Fibroblast of villous mesenchyme (primary cell): ENCODE measurements at regions not wholly inside any gene's neighbourhood (a gene's known extent, or its start where the extent isn't known, plus 50 kb on each side); places are given as distances from the start of the nearest gene placed in this dataset.

ENCODE experiments used
- DNase-seq: peaks from one replicate; pipeline ENCODE4 v3.0.0-alpha.2; 2010; ENCODE audit warnings: low read depth
- H3K4me3 ChIP-seq: 2 replicates; pipeline ENCODE4 v1.5.1; 2011; ENCODE audit warnings: low read depth, mild to moderate bottlenecking, low read length
- TF ChIP-seq, protein P1 (sequence below): IDR thresholded peaks from 2 replicates; pipeline ENCODE4 v1.5.1; 2012; ENCODE audit warnings: low read depth, mild to moderate bottlenecking, low read length; ENCODE audit not compliant: insufficient read depth

DNA sequence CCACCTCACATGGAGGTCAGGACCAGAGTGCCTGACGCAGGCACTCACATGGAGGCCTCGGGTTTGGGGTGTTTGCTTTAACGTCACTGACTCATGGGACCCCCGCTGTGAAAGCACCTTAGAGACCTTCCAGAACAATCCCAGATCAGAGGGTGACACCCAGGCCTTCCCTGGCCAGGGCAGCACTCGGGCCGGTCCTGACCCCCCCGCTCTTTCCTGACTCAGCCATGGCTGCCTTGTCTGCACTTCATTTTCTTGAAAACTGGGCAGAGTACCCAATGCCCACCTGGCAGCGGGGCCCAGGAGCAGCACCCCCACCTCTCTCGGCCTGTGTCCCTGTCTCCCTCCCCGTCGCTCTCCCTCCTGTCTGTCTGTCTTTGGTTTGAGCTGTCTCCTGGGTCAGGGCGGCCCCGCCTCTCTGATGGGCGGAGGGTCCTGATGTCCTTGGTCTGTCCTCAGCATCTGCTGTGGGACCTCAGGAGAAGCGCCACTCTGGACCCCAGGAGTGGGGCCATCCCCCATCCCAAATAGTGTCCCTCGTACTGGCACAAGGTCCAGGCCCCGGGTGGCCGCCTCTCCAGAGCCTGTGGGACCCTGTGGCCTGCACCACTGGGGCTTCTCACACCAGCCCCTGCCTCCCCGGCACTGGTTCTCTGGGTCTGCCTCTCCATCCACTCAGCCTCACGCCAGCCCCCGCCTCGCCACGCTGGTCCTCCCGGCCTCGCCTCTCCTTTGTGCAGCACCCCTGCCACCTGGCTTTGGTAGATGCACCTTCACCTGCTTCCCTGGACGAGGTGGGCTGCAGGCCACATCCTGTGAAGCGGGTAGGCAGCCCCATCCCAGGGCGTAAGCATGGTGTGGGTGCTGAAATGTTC lies 55.9 kb upstream of the ZNF469 start:
- TF ChIP-seq, protein P1, sequence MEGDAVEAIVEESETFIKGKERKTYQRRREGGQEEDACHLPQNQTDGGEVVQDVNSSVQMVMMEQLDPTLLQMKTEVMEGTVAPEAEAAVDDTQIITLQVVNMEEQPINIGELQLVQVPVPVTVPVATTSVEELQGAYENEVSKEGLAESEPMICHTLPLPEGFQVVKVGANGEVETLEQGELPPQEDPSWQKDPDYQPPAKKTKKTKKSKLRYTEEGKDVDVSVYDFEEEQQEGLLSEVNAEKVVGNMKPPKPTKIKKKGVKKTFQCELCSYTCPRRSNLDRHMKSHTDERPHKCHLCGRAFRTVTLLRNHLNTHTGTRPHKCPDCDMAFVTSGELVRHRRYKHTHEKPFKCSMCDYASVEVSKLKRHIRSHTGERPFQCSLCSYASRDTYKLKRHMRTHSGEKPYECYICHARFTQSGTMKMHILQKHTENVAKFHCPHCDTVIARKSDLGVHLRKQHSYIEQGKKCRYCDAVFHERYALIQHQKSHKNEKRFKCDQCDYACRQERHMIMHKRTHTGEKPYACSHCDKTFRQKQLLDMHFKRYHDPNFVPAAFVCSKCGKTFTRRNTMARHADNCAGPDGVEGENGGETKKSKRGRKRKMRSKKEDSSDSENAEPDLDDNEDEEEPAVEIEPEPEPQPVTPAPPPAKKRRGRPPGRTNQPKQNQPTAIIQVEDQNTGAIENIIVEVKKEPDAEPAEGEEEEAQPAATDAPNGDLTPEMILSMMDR: no peak
- no peak overlapping the region for H3K4me3 ChIP-seq
- no peak for DNase-seq

DNA sequence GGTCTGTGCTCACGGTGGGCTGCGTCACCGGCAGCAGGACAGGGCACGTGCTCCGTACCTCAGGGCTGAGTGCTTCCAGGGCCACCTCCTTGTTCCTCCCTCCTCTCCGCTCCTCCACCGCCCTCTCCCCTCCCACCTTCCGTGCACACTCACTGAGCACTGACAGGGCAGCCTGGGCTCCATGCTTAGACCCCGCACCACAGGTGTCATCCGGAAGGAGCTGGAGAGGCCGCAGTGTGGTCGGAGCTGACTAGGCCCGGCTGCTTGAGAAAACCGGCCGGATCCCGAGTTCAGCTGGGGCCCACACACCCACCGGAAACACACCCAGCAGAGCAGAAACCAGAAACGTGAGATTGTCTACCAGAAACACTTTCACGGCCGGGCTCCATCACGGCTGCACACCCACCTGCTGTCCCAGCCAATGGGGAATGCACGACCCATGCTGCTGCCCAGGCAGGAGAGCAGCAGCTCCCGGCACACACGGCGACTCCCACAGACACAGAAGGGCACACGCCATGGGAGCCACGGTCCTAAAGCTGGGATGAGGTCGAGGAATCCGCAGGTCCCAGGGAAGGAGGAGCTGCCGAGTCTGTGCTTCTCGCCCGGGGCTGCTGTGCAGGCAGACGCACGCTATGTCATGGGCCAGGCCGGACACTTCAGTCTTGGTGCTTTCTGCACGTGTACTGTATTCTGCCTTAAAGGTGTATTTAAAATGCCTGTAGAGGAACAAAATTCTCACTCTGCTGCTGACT lies 55.0 kb upstream of the ZNF469 start:
- H3K4me3 ChIP-seq: no peak overlapping the region
- DNase-seq: no peak
- TF ChIP-seq, protein P1: no peak

DNA sequence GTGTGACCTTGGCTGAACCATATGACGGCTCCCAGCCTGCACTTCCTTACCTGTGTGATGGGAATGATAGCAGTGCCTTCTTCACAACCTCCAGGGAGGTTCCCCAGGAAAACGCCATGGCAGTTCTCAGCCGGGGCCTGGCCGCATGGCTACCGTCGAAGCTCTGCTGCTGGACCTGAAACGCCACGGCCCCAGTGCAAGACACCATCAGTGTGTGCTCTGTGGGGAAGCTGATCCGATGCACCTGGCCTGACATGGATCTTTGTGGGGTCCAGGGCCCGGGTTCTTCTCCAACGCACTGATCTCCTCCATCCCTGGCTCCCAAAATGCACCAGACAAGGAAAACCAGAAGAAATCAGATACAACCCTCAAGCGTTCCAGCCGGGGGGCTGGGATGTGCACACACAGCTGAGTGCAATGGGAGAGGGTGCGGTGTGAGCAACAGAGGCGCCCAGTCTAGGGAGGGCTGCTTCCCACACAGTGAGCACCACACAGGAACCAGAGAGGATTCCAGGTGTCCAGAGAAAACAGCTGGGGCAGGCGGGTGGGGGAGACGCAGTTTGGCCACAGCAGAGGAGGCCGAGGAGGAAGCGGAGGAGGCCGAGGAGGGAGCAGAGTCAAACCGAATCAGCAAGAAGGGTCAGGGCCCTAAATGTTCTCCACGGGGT lies 54.3 kb upstream of the ZNF469 start:
- TF ChIP-seq, protein P1: no peak
- DNase-seq: no peak
- H3K4me3 ChIP-seq: no peak overlapping the region

DNA sequence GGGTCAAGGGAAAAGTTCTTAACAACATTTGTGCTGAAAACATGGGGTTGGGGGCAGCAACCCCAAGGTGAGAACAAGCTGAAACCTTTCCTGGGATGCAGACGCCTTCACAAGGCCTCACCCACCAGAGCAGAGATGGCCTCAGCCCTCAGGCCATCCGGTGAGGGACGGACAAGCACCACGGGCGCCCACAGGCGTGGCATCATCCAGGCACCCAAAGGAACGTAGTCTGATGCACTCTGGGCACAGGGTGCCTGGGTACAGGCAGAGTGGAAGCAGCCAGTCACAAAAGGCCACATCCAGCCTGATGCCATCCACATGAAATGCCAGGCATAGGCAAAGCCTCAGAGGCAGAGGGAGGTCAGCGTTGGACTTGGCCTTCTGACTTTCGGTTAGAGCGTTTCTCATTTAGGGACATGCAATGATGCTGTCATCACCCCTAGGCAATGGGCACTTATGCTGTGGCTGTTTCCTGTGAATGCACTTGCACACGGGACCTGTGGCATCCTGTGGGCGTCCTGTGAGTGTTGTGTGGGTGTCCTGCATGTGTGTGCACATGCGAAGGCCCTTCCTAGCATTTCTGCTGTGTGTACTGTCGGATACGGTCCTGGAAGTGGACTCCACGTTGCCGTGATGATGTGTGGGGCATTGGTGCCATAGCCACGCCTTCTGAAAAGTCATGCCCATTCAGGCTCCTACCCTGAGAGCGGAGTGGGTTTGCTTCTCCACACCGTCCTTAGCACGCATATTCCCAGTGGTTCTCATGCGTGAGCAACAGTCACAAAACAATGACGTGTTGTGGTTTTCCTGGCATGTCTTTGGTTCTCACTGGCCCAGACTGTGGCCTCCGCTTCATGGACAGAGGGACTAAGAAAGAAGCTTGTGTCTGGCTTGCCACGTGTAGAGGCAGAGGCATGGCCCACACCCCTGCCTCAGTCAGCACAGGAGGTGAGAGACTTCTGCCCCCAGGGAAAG lies 52.7 kb upstream of the ZNF469 start:
- no peak overlapping the region for H3K4me3 ChIP-seq
- TF ChIP-seq, protein P1: no peak
- no peak for DNase-seq

DNA sequence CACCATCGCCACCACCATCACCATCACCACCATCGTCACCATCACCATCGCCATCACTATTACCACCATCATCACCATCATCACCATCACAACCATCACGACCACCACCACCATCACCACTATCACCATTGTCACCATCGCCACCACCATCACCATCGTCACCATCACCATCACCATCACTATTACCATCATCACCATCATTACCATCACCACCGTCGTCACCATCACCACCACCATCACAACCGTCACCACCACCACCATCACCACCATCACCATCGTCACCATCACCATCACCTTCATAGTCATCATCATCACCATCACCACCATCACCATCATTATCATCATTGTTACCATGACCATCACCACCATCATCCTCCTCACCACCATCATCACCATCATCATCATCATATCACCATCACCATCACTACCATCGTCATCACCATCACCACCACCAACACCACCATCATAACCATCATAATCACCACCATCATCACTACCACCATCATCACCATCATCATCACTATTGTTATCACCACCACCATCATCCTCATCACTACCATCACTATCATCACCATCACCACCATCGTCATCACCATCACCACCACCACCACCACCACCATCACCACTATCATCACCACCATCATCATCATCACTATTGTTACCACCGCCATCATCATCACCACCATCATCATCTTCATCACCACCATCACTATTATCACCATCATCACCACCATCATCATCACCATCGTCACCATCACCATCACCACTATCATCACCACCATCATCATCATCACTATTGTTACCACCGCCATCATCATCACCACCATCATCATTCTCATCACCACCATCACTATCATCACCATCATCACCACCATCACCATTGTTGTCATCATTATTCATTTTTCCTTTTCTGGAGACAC lies 51.5 kb upstream of the ZNF469 start:
- DNase-seq: no peak
- no peak overlapping the region for H3K4me3 ChIP-seq
- TF ChIP-seq, protein P1: no peak
